Fibroblast of the conjunctiva (primary cell): ENCODE measurements at regions not wholly inside any gene's neighbourhood (a gene's known extent, or its start where the extent isn't known, plus 50 kb on each side); places are given as distances from the start of the nearest gene placed in this dataset.
"Not testable (repeated sequence)": the region's sequence is repeated elsewhere in the genome, so short reads cannot be mapped to it uniquely, and the experiment has no call there.

Source experiments
- DNase-seq: peaks from one replicate; pipeline ENCODE4 v3.0.0-alpha.2; 2010; ENCODE audit warnings: low read depth

- no peak for DNase-seq
These were observed 1365.4 kb downstream of the ARAP2 start for GRCh38 chr4:34878961-34879360.

- DNase-seq: no peak
These were observed 1364.1 kb downstream of the ARAP2 start for GRCh38 chr4:34880246-34880645.

- no peak for DNase-seq
These were observed 1352.4 kb downstream of the ARAP2 start for GRCh38 chr4:34891892-34892291.

- no peak for DNase-seq
These were observed 1350.9 kb downstream of the ARAP2 start for GRCh38 chr4:34893382-34893781.

- no peak for DNase-seq
These were observed 1324.3 kb downstream of the ARAP2 start for GRCh38 chr4:34920032-34920431.

- DNase-seq: no peak
These were observed 1322.9 kb downstream of the ARAP2 start for GRCh38 chr4:34921391-34921790.

GRCh38 chr4:34922325-34922724 is 1322.0 kb downstream of the ARAP2 start:
- no peak for DNase-seq

GRCh38 chr4:34932591-34932990 is 1311.7 kb downstream of the ARAP2 start:
- no peak for DNase-seq

GRCh38 chr4:34935739-34936138 is 1308.6 kb downstream of the ARAP2 start:
- DNase-seq: no peak

- DNase-seq: no peak
These were observed 1305.2 kb downstream of the ARAP2 start for GRCh38 chr4:34939073-34939472.

- DNase-seq: no peak
These were observed 1300.5 kb downstream of the ARAP2 start for GRCh38 chr4:34943741-34944386.

- DNase-seq: no peak
These were observed 1293.4 kb downstream of the ARAP2 start for GRCh38 chr4:34950926-34951325.

- DNase-seq: no peak
These were observed 1291.0 kb downstream of the ARAP2 start for GRCh38 chr4:34953145-34953799.

- DNase-seq: no peak
These were observed 1279.7 kb downstream of the ARAP2 start for GRCh38 chr4:34964613-34965012.

- DNase-seq: no peak
These were observed 1272.1 kb downstream of the ARAP2 start for GRCh38 chr4:34972189-34972588.

GRCh38 chr4:34973650-34974312 is 1270.5 kb downstream of the ARAP2 start:
- no peak for DNase-seq

GRCh38 chr4:34974313-34974680 is 1270.0 kb downstream of the ARAP2 start:
- no peak for DNase-seq

GRCh38 chr4:35021222-35021621 is 1223.1 kb downstream of the ARAP2 start:
- not testable (repeated sequence) for DNase-seq

GRCh38 chr4:35025152-35025834 is 1219.0 kb downstream of the ARAP2 start:
- DNase-seq: no peak

- DNase-seq: no peak
These were observed 1206.1 kb downstream of the ARAP2 start for GRCh38 chr4:35038079-35038805.

GRCh38 chr4:35038845-35039244 is 1205.5 kb downstream of the ARAP2 start:
- no peak for DNase-seq

- no peak for DNase-seq
These were observed 1191.8 kb downstream of the ARAP2 start for GRCh38 chr4:35052546-35052945.
